Upper lobe of left lung (tissue), 6 donors: ENCODE measurements at regions not wholly inside any gene's neighbourhood (a gene's known extent, or its start where the extent isn't known, plus 50 kb on each side); places are given as distances from the start of the nearest gene placed in this dataset.

Experiments
- ATAC-seq, 2 donors: fragments of 200-7000 bp; cut with Tn5 transposase; one replicate each; pipeline ENCODE4 v1.9.1; 2022; ENCODE audit warnings: mild to moderate bottlenecking in 2 of 2, moderate library complexity in 2 of 2; ENCODE audit not compliant: low FRiP score in 2 of 2
- DNase-seq, 2 donors: peaks; one replicate each; pipeline ENCODE4 v3.0.0-alpha.2; 2019 to 2020
- H3K27ac ChIP-seq, 4 donors: fragments of 200-600 bp; sonication (generic); one replicate each; pipeline ENCODE4 v1.5.1; 2016 to 2019
- H3K27me3 ChIP-seq, 4 donors: fragments of 200-600 bp; sonication (generic); one replicate each; pipeline ENCODE4 v1.5.1; 2017 to 2019
- H3K36me3 ChIP-seq, 4 donors: fragments of 200-600 bp; sonication (generic); one replicate each; pipeline ENCODE4 v1.5.1; 2016 to 2019
- H3K4me1 ChIP-seq, 4 donors: fragments of 200-600 bp; sonication (generic); one replicate each; pipeline ENCODE4 v1.5.1; 2018 to 2019
- H3K4me3 ChIP-seq, 4 donors: fragments of 200-600 bp; sonication (generic); one replicate each; pipeline ENCODE4 v1.5.1; 2017 to 2019; ENCODE audit warnings: mild to moderate bottlenecking in 2 of 4, moderate library complexity in 1 of 4
- H3K9me3 ChIP-seq, 4 donors: fragments of 200-600 bp; sonication (generic); one replicate each; pipeline ENCODE4 v1.5.1; 2018 to 2019
- EP300 ChIP-seq, 4 donors: sonication (generic); formaldehyde crosslinking; IDR thresholded peaks; one replicate each; pipeline ENCODE4 v1.5.1; 2017; ENCODE audit warnings: antibody characterized with exemption in 4 of 4, control low read depth in 2 of 4
- POLR2A ChIP-seq, 4 donors: fragments of 450-650 bp; IDR thresholded peaks; one replicate each; pipeline ENCODE4 v1.5.1; 2016 to 2017; ENCODE audit warnings: antibody characterized with exemption in 4 of 4, mild to moderate bottlenecking in 2 of 4
- POLR2AphosphoS5 ChIP-seq, 2 donors: sonication (generic); formaldehyde crosslinking; IDR thresholded peaks; one replicate each; pipeline ENCODE4 v1.5.1; 2017; ENCODE audit warnings: antibody characterized with exemption in 2 of 2
- WGBS, 2 donors: methylation state at CpG; one replicate each; pipeline ENCODE4 v1.1.5; 2017 to 2018; 5-methylcytosine and 5-hydroxymethylcytosine counted together
- TF ChIP-seq, protein P1 (sequence below), 6 experiments: fragments of 450-650 bp in 4 of 6; fragments of 200-600 bp in 2 of 6; sonication (generic) in 2 of 6; IDR thresholded peaks; one replicate each; pipeline ENCODE4 v1.5.1; 2016 to 2019; ENCODE audit warnings: antibody characterized with exemption in 6 of 6
- donor health status: DM: no; HTN: no; CAD: no; lungs with moderate emphysema.
- donor health status: DM: no; HTN: yes; CAD: no; lungs with severe emphysema.

GRCh38 chr6:85121158-85121557 lies 328.7 kb upstream of the NT5E start:
- H3K9me3 ChIP-seq = no peaks in the 10 kb centered on the region
- no peaks in the 10 kb centered on the region for H3K27me3 ChIP-seq
- H3K4me1 ChIP-seq = no peaks in the 10 kb centered on the region
- ATAC-seq = no peak
- H3K27ac ChIP-seq = no peak overlapping the region
- H3K4me3 ChIP-seq = no peak overlapping the region
- TF ChIP-seq, protein P1, sequence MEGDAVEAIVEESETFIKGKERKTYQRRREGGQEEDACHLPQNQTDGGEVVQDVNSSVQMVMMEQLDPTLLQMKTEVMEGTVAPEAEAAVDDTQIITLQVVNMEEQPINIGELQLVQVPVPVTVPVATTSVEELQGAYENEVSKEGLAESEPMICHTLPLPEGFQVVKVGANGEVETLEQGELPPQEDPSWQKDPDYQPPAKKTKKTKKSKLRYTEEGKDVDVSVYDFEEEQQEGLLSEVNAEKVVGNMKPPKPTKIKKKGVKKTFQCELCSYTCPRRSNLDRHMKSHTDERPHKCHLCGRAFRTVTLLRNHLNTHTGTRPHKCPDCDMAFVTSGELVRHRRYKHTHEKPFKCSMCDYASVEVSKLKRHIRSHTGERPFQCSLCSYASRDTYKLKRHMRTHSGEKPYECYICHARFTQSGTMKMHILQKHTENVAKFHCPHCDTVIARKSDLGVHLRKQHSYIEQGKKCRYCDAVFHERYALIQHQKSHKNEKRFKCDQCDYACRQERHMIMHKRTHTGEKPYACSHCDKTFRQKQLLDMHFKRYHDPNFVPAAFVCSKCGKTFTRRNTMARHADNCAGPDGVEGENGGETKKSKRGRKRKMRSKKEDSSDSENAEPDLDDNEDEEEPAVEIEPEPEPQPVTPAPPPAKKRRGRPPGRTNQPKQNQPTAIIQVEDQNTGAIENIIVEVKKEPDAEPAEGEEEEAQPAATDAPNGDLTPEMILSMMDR (IDR thresholded peaks at IDR 0.05) = no peak
- 37 to 66% methylated on average over 1 of the region's 1 CpG for WGBS, 2 donors
- no peak for DNase-seq
- no peaks in the 10 kb centered on the region for H3K36me3 ChIP-seq

DNA sequence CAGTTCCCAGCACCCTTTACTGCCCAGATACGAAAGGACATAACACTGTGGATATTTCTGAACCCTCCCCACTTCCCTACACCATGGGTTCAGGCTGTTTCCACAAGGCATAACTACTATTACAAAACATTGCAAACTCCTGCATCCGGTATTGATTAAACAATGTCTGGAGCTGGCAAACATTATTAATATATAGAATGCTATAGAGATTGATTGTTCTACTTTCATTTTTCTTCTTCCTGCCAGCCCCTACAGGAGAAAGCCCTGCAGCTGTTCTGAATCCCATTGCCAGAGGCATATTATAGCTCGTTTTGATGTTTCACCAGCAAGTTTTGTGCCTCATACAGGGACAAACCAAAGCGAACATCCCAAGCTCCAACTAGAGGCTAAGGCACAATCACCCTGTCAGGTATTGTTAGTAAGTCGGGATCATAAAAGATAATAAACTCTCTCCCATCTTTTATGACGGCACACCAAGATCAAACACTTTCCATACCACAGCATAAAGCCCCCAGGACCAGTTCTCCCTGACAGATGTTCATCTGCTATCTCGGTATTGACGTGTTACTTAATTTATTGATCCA lies 331.1 kb upstream of the NT5E start:
- TF ChIP-seq EP300 (IDR thresholded peaks at IDR 0.05) (no peak), POLR2AphosphoS5 (IDR thresholded peaks at IDR 0.05) (no peak), POLR2A (IDR thresholded peaks at IDR 0.05) (no peak)
- TF ChIP-seq, protein P1 (IDR thresholded peaks at IDR 0.05) = no peak
- no peak for ATAC-seq
- H3K9me3 ChIP-seq = no peaks in the 10 kb centered on the region
- H3K4me3 ChIP-seq = no peak overlapping the region
- no peaks in the 10 kb centered on the region for H3K4me1 ChIP-seq
- H3K27ac ChIP-seq = no peak overlapping the region
- H3K27me3 ChIP-seq = no peaks in the 10 kb centered on the region
- no peak for DNase-seq
- WGBS, 2 donors = 58 to 65% methylated on average over 8 of the region's 8 CpGs
- H3K36me3 ChIP-seq = no peaks in the 10 kb centered on the region

GRCh38 chr6:85118233-85118632 lies 331.6 kb upstream of the NT5E start:
- WGBS, 2 donors = 73 to 74% methylated on average over 5 of the region's 5 CpGs

DNA sequence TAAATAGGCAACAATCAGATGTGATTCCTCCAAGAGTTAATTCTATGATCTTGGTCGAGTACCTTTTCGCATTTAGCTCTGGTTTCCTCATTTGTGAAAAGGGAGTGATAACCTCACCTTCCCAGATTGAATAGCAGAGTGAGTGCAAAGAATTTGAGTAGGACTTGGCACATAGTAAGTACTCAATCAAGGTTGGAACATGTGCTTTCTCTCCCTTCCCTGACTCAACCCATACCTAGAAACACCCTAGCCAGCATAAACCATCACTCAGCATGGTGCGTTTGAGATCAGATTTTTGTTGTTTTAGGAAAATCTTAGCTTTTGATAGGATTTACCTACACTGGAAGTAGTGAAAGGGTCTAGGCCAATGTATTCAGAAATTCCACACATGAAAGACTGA lies 333.4 kb upstream of the NT5E start:
- Histone ChIP-seq H3K36me3 (no peaks in the 10 kb centered on the region), H3K4me1 (no peaks in the 10 kb centered on the region), H3K27ac (no peak overlapping the region), H3K27me3 (no peaks in the 10 kb centered on the region), H3K9me3 (no peaks in the 10 kb centered on the region), H3K4me3 (no peak overlapping the region)
- TF ChIP-seq, protein P1 (IDR thresholded peaks at IDR 0.05) = no peak
- TF ChIP-seq POLR2AphosphoS5 (IDR thresholded peaks at IDR 0.05) = no peak
- TF ChIP-seq EP300 (IDR thresholded peaks at IDR 0.05) = no peak
- TF ChIP-seq POLR2A (IDR thresholded peaks at IDR 0.05) = no peak
- no peak for DNase-seq
- 79 to 87% methylated on average over 3 of the region's 3 CpGs for WGBS, 2 donors
- ATAC-seq = no peak

More at GRCh38 chr6:85118233-85118632, 331.6 kb upstream of the NT5E start:
- Histone ChIP-seq H3K27ac (no peak overlapping the region), H3K4me3 (no peak overlapping the region), H3K36me3 (no peaks in the 10 kb centered on the region), H3K4me1 (no peaks in the 10 kb centered on the region), H3K27me3 (no peaks in the 10 kb centered on the region), H3K9me3 (no peaks in the 10 kb centered on the region)
- no peak for ATAC-seq
- TF ChIP-seq, protein P1 (IDR thresholded peaks at IDR 0.05) = no peak
- TF ChIP-seq POLR2A (IDR thresholded peaks at IDR 0.05) (no peak), EP300 (IDR thresholded peaks at IDR 0.05) (no peak), POLR2AphosphoS5 (IDR thresholded peaks at IDR 0.05) (no peak)
- DNase-seq = no peak

DNA sequence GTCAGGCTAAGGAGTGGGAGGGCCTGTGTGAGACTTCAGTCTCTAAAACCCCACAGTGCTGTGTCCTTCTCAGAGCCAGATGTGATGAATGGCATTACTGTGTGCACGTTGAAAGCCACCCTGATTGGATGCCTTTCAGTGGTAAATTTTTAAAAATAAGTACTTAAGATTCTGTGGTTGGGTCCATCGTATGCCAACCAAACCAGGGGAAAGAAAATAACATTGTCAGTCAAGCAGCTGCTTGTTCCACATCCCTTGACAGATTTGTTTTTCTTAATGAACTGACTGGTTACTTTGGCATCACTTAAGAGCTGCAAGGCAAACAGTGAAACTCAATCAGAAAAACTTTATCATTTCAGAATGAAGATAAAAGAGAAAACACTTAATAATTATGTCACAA lies 334.0 kb upstream of the NT5E start:
- Histone ChIP-seq H3K27me3 (no peaks in the 10 kb centered on the region), H3K27ac (no peak overlapping the region), H3K9me3 (no peaks in the 10 kb centered on the region), H3K4me3 (no peak overlapping the region), H3K36me3 (no peaks in the 10 kb centered on the region), H3K4me1 (no peaks in the 10 kb centered on the region)
- TF ChIP-seq, protein P1 (IDR thresholded peaks at IDR 0.05) = no peak
- TF ChIP-seq POLR2AphosphoS5 (IDR thresholded peaks at IDR 0.05) = no peak
- no peak for TF ChIP-seq EP300 (IDR thresholded peaks at IDR 0.05)
- TF ChIP-seq POLR2A (IDR thresholded peaks at IDR 0.05) = no peak
- WGBS, 2 donors = 65 to 67% methylated on average over 2 of the region's 2 CpGs
- no peak for DNase-seq
- ATAC-seq = peak in 1 of 2 donors; percentile 26
